CD4-positive, alpha-beta T cell treated with Interferon alpha-2 for 1 hour (primary cell): ENCODE measurements at regions not wholly inside any gene's neighbourhood (a gene's known extent, or its start where the extent isn't known, plus 50 kb on each side); places are given as distances from the start of the nearest gene placed in this dataset.

Experiments
- DNase-seq, 2 donors: peaks; one replicate each; pipeline ENCODE4 v3.0.0-alpha.2; 2020 to 2022

GRCh38 chr12:4859478-4860210 lies 50.1 kb upstream of the KCNA1 start:
- DNase-seq, result no peak
